HG03039 (cell line): ENCODE measurements at regions not wholly inside any gene's neighbourhood (a gene's known extent, or its start where the extent isn't known, plus 50 kb on each side); places are given as distances from the start of the nearest gene placed in this dataset.
"Not testable (repeated sequence)": the region's sequence is repeated elsewhere in the genome, so short reads cannot be mapped to it uniquely, and the experiment has no call there.

Source experiments
- ATAC-seq: cut with Tn5 transposase; IDR thresholded peaks from one replicate; pipeline ENCODE4 v1.9.1; 2021; ENCODE audit warnings: mild to moderate bottlenecking, moderate library complexity; ENCODE audit not compliant: unreplicated experiment

DNA sequence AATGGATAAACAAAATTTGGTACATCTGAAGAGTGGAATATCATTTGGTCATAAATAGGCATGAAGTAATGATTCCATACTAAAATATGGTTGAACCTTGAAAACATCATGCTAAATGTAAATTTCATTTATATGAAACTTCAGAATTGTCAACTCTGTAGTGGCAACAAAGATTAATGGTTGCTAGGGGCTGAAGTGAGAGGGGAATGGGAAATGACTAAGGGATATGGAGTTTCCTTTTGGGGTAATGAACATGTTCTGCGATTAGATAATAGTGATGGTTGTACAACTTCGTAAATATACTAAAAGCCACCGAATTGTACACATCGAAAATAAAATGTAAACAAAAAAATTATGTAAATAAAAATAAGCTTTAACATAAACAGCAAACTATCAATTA, 384.1 kb upstream of the STEAP1 start:
- ATAC-seq, result no peak

DNA sequence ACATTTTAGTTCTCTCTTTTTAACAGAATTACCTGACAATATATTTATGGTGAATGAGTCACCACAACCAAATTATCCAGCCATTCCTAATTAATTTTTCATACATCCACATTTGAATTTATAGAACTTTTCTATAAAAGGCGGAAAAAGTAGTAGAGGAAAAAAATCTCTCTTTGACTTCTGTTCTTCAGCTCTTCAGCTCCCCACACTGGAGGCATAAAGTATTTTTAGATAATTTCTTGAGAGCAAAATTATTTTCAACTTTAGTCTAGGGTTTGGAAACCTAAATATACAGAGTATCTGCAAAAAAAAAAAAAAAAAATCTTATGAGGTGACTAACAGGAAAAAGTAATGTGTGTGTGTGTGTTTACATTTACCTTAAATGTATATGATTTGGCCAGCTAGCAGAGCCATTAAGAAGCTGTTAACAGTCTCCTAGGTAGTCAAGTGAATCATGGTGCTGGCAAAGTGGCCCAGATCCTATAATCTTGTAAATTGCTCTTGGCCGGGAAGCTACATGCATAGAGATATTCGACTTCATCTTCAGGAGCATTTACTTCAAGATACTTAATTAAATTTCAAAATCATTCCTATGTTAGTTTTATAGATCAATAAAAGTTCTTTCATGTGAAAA, 383.1 kb upstream of the STEAP1 start:
- ATAC-seq, result no peak

DNA sequence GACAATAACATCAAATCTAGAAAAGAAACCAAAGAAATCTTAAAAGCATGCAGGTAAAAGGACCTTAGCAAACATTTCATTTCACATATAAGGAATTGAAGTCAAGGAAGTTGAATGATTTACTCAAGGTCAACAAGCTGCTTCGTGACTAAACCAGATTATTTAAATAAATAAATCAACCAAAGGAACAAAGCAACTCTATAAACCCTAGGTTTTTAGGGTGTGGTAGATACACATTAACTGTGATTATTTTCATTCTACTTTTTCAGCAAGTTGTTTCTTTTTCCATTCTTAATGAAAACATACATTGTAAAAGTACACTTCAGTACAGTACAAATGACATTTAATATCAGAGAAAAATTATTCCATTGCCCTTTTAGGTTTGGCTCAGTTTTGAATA, 382.0 kb upstream of the STEAP1 start:
- no peak for ATAC-seq

GRCh38 chr7:89773611-89774010, 380.7 kb upstream of the STEAP1 start:
- no peak for ATAC-seq

DNA sequence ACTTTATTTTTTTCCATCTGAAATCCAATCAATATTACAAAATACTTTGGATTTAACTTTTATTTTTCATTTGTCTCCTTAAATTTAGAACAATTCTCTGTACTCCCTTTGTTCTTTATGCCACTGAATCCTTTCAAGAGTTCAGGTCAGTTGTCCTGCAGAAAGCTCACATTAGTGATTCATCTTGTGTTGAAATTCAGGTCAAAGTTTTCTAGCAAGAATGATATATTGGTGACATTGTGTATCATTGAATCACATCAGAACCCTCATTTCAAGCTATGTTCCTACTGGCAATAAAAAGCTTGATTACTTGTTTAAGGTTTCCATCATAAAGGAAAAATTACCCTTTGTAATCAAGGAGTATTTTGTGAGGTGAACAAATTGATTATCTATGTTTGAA, 378.8 kb upstream of the STEAP1 start:
- no peak for ATAC-seq

DNA sequence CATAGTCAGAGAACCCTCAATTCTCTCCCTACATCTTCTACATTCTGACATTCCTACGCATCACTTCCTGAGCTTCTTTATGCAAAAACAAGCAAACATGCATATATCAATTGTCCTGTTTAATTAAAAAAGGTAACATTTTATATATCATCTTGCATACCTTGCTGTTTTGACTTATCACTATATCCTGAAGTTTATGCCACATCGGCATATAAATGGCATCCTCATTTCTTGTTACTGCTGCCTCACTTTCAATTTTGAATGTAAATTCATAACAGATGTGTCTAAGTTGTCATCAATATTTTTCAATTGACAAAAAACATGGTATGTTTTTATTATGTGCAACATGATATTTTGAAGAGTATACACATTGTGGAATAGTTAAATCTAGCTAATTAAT, 377.3 kb upstream of the STEAP1 start:
- no peak for ATAC-seq

DNA sequence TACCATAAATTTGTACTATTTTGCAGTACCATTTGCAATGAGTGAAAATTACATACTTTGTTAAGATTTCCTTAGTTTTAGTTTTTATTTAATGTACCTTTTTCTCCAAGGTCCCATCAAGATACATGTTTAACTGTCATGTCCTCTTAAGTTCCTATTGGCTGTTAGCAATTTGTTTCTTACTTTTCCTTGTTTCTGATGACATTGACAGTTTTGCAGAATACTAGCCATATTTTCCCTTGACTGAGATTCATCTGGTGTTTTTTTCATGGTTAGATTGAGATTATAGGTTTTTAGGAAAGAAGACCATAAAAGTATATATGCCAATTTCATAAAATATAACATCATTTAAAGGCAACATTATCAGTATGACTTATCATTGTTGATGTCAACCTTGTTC, 376.8 kb upstream of the STEAP1 start:
- no peak for ATAC-seq

DNA sequence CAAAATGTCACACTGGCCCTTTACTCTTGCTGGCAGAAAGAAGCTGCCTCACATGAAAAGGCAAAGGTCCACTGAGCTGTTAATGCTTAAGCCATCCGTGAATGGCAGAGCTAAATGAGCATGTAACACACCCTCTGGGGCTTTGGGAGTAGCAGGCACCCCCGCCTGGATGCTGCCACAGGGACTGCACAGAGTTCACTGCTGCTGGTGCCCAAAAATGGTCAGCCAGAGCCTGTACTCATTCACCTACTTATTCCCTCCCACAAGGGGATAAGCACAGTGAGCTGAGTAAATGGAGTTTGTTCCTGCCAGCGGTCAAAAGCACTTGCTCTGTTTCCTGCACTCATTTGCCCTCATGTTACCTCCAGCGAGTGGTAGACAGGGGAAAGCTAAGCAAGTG, 374.0 kb upstream of the STEAP1 start:
- ATAC-seq, result no peak

- no peak for ATAC-seq
These were observed 357.8 kb upstream of the STEAP1 start for GRCh38 chr7:89796481-89796880.

GRCh38 chr7:89797965-89798598, 356.2 kb upstream of the STEAP1 start:
- ATAC-seq, result no peak

- no peak for ATAC-seq
These were observed 355.7 kb upstream of the STEAP1 start for GRCh38 chr7:89798599-89798996.

DNA sequence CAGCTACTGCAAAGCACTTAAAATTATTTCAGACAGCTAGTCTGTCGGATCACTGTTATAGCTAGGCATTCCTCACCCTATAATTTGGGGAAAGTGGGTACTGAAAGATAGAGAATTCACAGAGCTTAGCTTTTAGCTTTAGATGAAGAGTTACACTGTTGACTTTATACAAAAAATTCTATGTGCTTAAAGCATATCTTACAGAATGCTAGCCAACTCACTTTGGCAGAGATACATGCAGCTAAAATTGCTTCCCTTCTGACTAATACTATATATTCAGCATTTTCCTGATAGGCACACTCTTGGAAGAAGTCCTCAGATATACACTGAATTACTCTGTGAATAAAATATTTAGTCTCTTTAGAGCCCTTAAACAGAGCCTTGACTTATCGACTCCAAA, 353.5 kb upstream of the STEAP1 start:
- ATAC-seq, result no peak

DNA sequence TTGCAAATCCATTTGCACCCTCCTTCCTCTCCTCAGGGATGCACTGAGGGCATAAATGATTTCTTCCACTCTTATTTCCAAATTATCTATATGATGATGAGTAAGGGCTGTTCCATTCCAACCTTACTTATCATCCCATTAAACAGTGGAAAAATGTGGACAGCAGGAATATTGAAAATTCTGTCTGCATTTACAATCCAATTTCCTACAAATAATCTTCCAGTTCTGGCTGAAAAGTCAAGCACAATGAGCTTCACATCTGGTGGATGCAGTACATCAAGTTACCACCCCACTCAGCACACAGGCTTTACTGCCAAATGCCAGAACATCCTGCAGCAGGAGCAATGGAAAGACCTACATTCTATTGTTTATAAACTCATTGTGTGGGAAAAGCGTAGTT, 345.0 kb upstream of the STEAP1 start:
- no peak for ATAC-seq

DNA sequence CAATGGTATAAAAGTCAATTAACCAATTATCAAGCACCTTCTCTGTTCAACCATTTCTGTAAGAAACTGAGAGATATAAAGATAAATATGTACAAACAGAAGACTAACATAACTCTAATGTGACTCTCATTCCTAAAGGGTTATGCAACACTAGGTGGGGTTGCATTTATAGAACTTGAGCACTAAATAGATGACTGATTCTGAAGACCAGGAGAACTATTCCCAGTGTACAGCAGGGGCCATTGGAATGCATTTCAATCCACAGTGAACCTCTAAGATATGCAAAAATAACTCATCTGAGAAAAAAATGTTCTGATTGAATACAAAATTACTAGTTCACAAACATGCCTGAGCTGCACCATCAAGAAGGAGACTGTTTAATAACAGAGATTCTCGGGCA, 341.2 kb upstream of the STEAP1 start:
- ATAC-seq, result no peak

DNA sequence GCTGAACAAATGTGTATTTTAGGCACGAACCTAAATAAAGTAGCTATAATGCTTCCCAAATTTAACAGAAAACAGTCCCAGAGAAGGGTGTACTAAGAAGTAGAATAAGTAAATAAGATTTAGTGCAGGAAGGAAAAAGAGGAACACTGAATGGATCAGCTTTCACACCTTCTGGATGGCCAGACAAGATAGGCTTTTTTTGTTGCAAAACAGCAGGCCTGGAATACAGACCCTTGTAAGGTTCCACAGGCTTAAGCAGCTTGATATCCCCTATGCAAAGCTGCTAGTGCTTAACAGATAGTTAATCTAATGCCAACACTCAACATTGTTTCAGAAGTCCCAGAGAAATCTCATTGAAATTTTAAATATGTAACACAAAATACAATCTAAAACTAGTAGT, 328.1 kb upstream of the STEAP1 start:
- no peak for ATAC-seq

GRCh38 chr7:89826557-89826956, 327.7 kb upstream of the STEAP1 start:
- no peak for ATAC-seq

- ATAC-seq, result no peak
These were observed 316.8 kb upstream of the STEAP1 start for GRCh38 chr7:89837515-89837914.

DNA sequence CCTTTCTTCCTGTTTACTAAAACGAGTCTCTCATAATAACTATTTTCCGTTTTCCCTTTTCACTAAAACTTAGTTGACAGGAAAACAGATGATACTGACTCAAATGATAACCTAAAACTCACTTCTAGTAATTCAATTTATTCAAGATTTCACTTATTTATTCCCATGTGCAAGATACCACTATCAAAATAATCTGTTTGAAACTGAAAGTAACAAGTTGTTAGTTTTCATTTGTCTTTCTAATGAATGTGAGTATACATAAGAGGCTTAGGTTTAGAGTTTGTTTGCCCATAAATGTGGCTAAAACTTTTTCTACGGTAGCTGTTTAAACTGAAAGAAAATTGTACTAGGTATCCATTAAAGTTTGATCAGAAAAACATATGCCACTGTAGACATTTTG, 314.9 kb upstream of the STEAP1 start:
- ATAC-seq, result no peak

DNA sequence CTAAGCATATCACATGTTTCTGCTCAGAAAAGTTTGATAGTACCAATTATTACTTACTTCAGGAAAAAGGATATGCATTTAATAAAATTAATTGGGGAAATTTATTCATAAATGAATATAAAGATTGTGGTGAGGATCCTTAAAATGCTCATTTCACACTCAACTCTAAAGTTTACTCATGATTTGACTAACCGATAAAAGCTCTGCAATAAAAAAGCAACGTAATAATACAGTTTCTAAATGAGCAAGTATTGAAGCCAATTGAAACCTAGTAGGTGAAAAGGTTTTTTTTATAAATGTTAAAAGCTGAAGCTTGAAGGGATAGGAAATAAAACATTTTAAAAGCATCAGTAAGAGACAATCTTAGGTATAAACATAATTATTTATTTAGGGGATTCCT, 308.3 kb upstream of the STEAP1 start:
- ATAC-seq, result no peak

DNA sequence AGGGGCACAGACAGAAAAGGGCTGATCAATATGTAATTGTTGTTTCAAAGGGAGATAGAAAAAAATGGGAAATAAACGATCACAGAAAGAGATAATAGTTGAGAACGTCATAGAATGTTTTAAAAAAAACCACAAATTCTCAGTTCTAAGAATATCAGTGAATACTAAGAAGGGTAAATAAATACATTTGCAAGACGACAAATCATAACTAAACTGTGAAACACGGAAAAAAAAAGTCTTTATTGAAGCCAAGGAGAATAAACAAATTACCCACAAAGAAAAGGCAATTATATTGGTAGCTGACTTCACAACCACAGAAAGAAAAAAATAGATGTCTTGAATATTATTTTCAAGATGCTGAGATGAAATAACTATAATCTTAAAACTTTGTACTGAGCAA, 305.2 kb upstream of the STEAP1 start:
- no peak for ATAC-seq

- not testable (repeated sequence) for ATAC-seq
These were observed 297.2 kb upstream of the STEAP1 start for GRCh38 chr7:89857053-89857452.

GRCh38 chr7:89857767-89858166, 296.5 kb upstream of the STEAP1 start:
- ATAC-seq, result no peak

DNA sequence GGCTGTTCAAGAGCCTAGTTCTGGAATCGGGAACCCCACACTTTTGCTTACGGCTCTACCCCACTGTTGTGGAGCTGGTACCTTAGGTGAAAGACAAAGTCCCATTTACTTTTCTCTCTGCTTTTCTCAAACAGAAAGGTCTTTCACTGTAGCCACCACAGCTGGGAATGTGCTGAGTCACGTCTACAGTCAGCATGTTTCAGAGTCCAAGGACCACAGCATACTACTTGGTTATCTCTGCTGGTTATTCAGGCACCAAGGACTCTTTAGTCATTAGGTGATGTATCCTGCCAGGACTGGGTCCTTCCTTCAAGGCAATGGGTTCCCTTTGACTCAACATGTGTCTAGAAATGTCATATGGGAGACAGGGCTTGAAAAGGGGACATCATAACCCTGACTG, 266.8 kb upstream of the STEAP1 start:
- no peak for ATAC-seq
